IMR-90 (cell line): ENCODE measurements at regions not wholly inside any gene's neighbourhood (a gene's known extent, or its start where the extent isn't known, plus 50 kb on each side); places are given as distances from the start of the nearest gene placed in this dataset.

ENCODE experiments used
- ATAC-seq: fragments of 200-7000 bp; cut with Tn5 transposase; 2 replicates; pipeline ENCODE4 v1.9.1; 2020; ENCODE audit warnings: low read depth, mild to moderate bottlenecking, moderate library complexity
- BruUV-seq: library from RNA; stranded (reverse); fragments of 400-500 nt; replicated peaks from 2 replicates; lab custom pipeline; 2021; lab: Mats Ljungman, UMichigan
- CTCF ChIA-PET: fragments of 300-600 bp; formaldehyde crosslinking; extraction: SDS; loops from one replicate; lab custom pipeline; 2021; ENCODE audit warnings: antibody characterized with exemption; lab: Yijun Ruan, JAX
- POLR2A ChIA-PET: fragments of 300-600 bp; sonication (Branson Sonifier 250); formaldehyde crosslinking; loops from one replicate; lab custom pipeline; 2022; ENCODE audit warnings: antibody characterized with exemption; ENCODE audit not compliant: unreplicated experiment; lab: Charles Lee
- DNase-seq: peaks from one replicate; pipeline ENCODE4 v3.0.0; 2013
- H2AFZ ChIP-seq: replicated peaks from 2 replicates; pipeline ENCODE3; 2013; ENCODE audit warnings: low read length, mild to moderate bottlenecking; ENCODE audit not compliant: poor library complexity
- H2AK5ac ChIP-seq: 2 replicates; pipeline ENCODE4 v1.6.1; 2013; ENCODE audit warnings: low read depth, low read length, inconsistent platforms
- H2AK9ac ChIP-seq: replicated peaks from 2 replicates; pipeline ENCODE3; 2013; ENCODE audit warnings: mild to moderate bottlenecking, low read depth, low read length, moderate library complexity; ENCODE audit not compliant: poor library complexity
- H2BK120ac ChIP-seq: 2 replicates; pipeline ENCODE4 v1.6.1; 2013; ENCODE audit warnings: low read depth, low read length, inconsistent platforms
- H2BK15ac ChIP-seq: 3 replicates; pipeline ENCODE4 v1.6.1; 2013; ENCODE audit warnings: low read depth, low read length, inconsistent platforms
- H2BK20ac ChIP-seq: 2 replicates; pipeline ENCODE4 v1.6.1; 2013; ENCODE audit warnings: low read depth, mild to moderate bottlenecking, inconsistent platforms, low read length, moderate library complexity
- H2BK5ac ChIP-seq: 2 replicates; pipeline ENCODE4 v1.6.1; 2013; ENCODE audit warnings: mild to moderate bottlenecking, low read depth, low read length, inconsistent platforms; ENCODE audit not compliant: poor library complexity, severe bottlenecking
- H3K14ac ChIP-seq: replicated peaks from 2 replicates; pipeline ENCODE4 v1.6.1; 2013; ENCODE audit warnings: low read depth, low read length, inconsistent platforms
- H3K18ac ChIP-seq: 2 replicates; pipeline ENCODE4 v1.6.1; 2013; ENCODE audit warnings: low read depth, low read length, control low read depth
- H3K23ac ChIP-seq: 2 replicates; pipeline ENCODE4 v1.6.1; 2013; ENCODE audit warnings: low read depth, low read length, inconsistent platforms
- H3K27ac ChIP-seq: 2 replicates; pipeline ENCODE4 v1.5.1; 2013; ENCODE audit warnings: mild to moderate bottlenecking, control low read depth, low read length; ENCODE audit not compliant: insufficient read depth
- H3K27me3 ChIP-seq: 2 replicates; pipeline ENCODE4 v1.6.1; 2013; ENCODE audit warnings: low read length; ENCODE audit not compliant: control insufficient read depth, insufficient read depth
- H3K36me3 ChIP-seq: 2 replicates; pipeline ENCODE4 v1.6.1; 2013; ENCODE audit warnings: low read length, mixed read lengths; ENCODE audit not compliant: control insufficient read depth, insufficient read depth
- H3K4ac ChIP-seq: 2 replicates; pipeline ENCODE4 v1.6.1; 2013; ENCODE audit warnings: low read depth, low read length, inconsistent platforms
- H3K4me1 ChIP-seq: 2 replicates; pipeline ENCODE4 v1.6.1; 2013; ENCODE audit warnings: low read length, mixed read lengths; ENCODE audit not compliant: control insufficient read depth, insufficient read depth
- H3K4me2 ChIP-seq: 2 replicates; pipeline ENCODE4 v1.6.1; 2013; ENCODE audit warnings: low read depth, mild to moderate bottlenecking, control low read depth, low read length, moderate library complexity
- H3K4me3 ChIP-seq: 2 replicates; pipeline ENCODE4 v1.5.1; 2013; ENCODE audit warnings: low read depth, mild to moderate bottlenecking, control low read depth, low read length, moderate library complexity; ENCODE audit not compliant: insufficient read depth
- H3K56ac ChIP-seq: 2 replicates; pipeline ENCODE4 v1.6.1; 2013; ENCODE audit warnings: low read length, inconsistent platforms; ENCODE audit not compliant: insufficient read depth; ENCODE audit errors: extremely low read depth
- H3K79me1 ChIP-seq, 2 experiments: 2 replicates each; pipeline ENCODE4 v1.6.1; 2013; ENCODE audit warnings: low read length in 2 of 2, inconsistent platforms in 1 of 2, low read depth in 1 of 2
- H3K9ac ChIP-seq: 2 replicates; pipeline ENCODE4 v1.6.1; 2013; ENCODE audit warnings: low read depth, low read length, control low read depth
- H3K9me1 ChIP-seq: 2 replicates; pipeline ENCODE4 v1.6.1; 2013; ENCODE audit warnings: low read length, inconsistent platforms; ENCODE audit not compliant: insufficient read depth
- H3K9me3 ChIP-seq: 2 replicates; pipeline ENCODE4 v1.6.1; 2013; ENCODE audit warnings: low read length; ENCODE audit not compliant: control insufficient read depth, insufficient read depth
- H4K20me1 ChIP-seq: 2 replicates; pipeline ENCODE4 v1.6.1; 2013; ENCODE audit warnings: low read length, inconsistent platforms; ENCODE audit not compliant: insufficient read depth
- H4K5ac ChIP-seq: 2 replicates; pipeline ENCODE4 v1.6.1; 2013; ENCODE audit warnings: mild to moderate bottlenecking, low read depth, low read length, control low read depth
- H4K8ac ChIP-seq, 2 experiments: 2 replicates each; pipeline ENCODE4 v1.6.1; 2013; ENCODE audit warnings: low read depth in 2 of 2, low read length in 2 of 2, control low read depth in 1 of 2, inconsistent platforms in 1 of 2
- H4K91ac ChIP-seq: 2 replicates; pipeline ENCODE4 v1.6.1; 2013; ENCODE audit warnings: low read depth, low read length, inconsistent platforms; ENCODE audit not compliant: insufficient read depth
- BHLHE40 ChIP-seq: fragments of 150-350 bp; IDR thresholded peaks from 2 replicates; pipeline ENCODE4 v1.6.1; 2016; ENCODE audit warnings: mild to moderate bottlenecking, low read depth, low read length
- MAFK ChIP-seq: IDR thresholded peaks from 2 replicates; pipeline ENCODE4 v1.6.1; 2012; ENCODE audit warnings: low read depth, low read length, improper control_type of control experiment
- POLR2A ChIP-seq: IDR thresholded peaks from 2 replicates; pipeline ENCODE4 v1.6.1; 2012; ENCODE audit warnings: mild to moderate bottlenecking, low read depth, low read length
- USF2 ChIP-seq: fragments of 150-350 bp; IDR thresholded peaks from 2 replicates; pipeline ENCODE4 v1.6.1; 2017; ENCODE audit warnings: mild to moderate bottlenecking, antibody characterized with exemption, low read length, low read depth
- WGBS, 2 experiments: methylation state at CpG; one replicate each; pipeline versions ENCODE4 v1.1.5 to v1.1.7; 2013; ENCODE audit warnings: missing lambda C conversion rate in 2 of 2; ENCODE audit not compliant: insufficient read length in 1 of 2; ENCODE audit errors: extremely low coverage in 2 of 2; 5-methylcytosine and 5-hydroxymethylcytosine counted together
- dilution Hi-C: fragments of 300-500 bp; cut with HindIII; formaldehyde crosslinking; loops from one replicate; pipeline ENCODE4 v1.14.3; 2018; ENCODE audit warnings: low sequenced_read_pairs; ENCODE audit not compliant: unreplicated experiment
- in situ Hi-C: fragments of 300-500 bp; cut with MboI; formaldehyde crosslinking; loops from 3 replicates; pipeline ENCODE4 v1.14.3; 2019; ENCODE audit warnings: low sequenced_read_pairs, inconsistent platforms, mixed read lengths
- intact Hi-C: fragments of 100-400 bp; cut with micrococcal nuclease; formaldehyde crosslinking; loops from 2 replicates; pipeline ENCODE4 v1.10.0; 2022
- TF ChIP-seq, protein P1 (sequence below): conservative IDR thresholded peaks from 2 replicates; pipeline ENCODE4 v1.5.1; 2012; ENCODE audit warnings: mild to moderate bottlenecking, low read depth, low read length, improper control_type of control experiment
- TF ChIP-seq, protein P2 (sequence below): fragments of 150-350 bp; IDR thresholded peaks from 2 replicates; pipeline ENCODE4 v1.6.1; 2016; ENCODE audit warnings: low read depth, mild to moderate bottlenecking, low read length, moderate library complexity, borderline replicate concordance

DNA sequence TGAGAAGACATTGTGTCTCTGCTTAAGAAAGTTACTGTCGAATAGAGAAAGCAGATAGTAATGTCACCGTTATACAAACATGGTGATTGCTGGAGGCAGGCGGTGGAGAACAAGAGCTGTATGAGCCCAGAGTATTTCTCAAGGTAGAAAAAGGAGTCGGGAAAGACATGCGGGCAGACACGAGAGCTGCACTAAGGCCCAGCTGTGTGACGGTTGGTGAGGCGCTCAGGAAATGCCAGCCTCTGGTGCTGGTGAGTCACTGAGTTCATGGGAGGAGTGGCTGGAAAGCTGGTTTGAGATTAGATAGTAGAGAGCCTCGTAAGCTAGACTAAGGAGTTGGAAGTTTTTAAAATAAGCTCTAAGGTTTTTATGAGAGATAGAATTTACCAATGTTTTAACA, 390.9 kb upstream of the TRIB2 start:
- 94% methylated on average over 5 of the region's 9 CpGs; no CpG with 5 or more reads in 1 of the 2 experiments for WGBS, 2 experiments
- Histone ChIP-seq H2BK5ac (no peak overlapping the region), H3K27ac (no peak overlapping the region), H3K79me1 (no peaks in the 10 kb centered on the region), H2BK15ac (no peak overlapping the region; the same call in 2 of the 3 replicates), H4K91ac (peak overlapping the region; percentile 11; the same call in 1 of the 2 replicates), H3K18ac (no peak overlapping the region; the same call in 1 of the 2 replicates), H4K8ac (0 out of 4 replicates have a peak overlapping the region, but pooled peaks of 1 of the 2 experiments have one; percentile 29), H3K4me2 (no peak overlapping the region), H3K9ac (no peak overlapping the region), H2AK5ac (peak overlapping the region; percentile 82), H3K23ac (no peak overlapping the region), H3K9me3 (no peaks in the 10 kb centered on the region), H4K5ac (no peak overlapping the region), H3K14ac (no peak overlapping the region), H3K36me3 (no peaks in the 10 kb centered on the region), H3K56ac (no peak overlapping the region), H4K20me1 (0 out of 2 replicates have a peak, but pooled peaks cover 3% of the 10 kb centered on the region), H3K9me1 (peaks cover 10% of the 10 kb centered on the region), H2BK20ac (peak overlapping the region; percentile 62; the same call in 1 of the 2 replicates), H3K4me1 (peaks cover 9% of the 10 kb centered on the region), H2AFZ (peak overlapping the region; percentile 71), H2BK120ac (peak overlapping the region; percentile 52; the same call in 1 of the 2 replicates), H3K4me3 (no peak overlapping the region), H3K4ac (0 out of 2 replicates have a peak overlapping the region, but pooled peaks have one; percentile 40), H2AK9ac (peak overlapping the region; percentile 61), H3K27me3 (no peaks in the 10 kb centered on the region)
- dilution Hi-C loops: no loop called here
- POLR2A ChIA-PET: no interaction called here
- ATAC-seq: no peak
- peak; percentile 15; the same call in 1 of the 2 replicates for TF ChIP-seq BHLHE40
- TF ChIP-seq, protein P1, sequence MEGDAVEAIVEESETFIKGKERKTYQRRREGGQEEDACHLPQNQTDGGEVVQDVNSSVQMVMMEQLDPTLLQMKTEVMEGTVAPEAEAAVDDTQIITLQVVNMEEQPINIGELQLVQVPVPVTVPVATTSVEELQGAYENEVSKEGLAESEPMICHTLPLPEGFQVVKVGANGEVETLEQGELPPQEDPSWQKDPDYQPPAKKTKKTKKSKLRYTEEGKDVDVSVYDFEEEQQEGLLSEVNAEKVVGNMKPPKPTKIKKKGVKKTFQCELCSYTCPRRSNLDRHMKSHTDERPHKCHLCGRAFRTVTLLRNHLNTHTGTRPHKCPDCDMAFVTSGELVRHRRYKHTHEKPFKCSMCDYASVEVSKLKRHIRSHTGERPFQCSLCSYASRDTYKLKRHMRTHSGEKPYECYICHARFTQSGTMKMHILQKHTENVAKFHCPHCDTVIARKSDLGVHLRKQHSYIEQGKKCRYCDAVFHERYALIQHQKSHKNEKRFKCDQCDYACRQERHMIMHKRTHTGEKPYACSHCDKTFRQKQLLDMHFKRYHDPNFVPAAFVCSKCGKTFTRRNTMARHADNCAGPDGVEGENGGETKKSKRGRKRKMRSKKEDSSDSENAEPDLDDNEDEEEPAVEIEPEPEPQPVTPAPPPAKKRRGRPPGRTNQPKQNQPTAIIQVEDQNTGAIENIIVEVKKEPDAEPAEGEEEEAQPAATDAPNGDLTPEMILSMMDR: no peak
- no peak for TF ChIP-seq USF2
- TF ChIP-seq, protein P2, sequence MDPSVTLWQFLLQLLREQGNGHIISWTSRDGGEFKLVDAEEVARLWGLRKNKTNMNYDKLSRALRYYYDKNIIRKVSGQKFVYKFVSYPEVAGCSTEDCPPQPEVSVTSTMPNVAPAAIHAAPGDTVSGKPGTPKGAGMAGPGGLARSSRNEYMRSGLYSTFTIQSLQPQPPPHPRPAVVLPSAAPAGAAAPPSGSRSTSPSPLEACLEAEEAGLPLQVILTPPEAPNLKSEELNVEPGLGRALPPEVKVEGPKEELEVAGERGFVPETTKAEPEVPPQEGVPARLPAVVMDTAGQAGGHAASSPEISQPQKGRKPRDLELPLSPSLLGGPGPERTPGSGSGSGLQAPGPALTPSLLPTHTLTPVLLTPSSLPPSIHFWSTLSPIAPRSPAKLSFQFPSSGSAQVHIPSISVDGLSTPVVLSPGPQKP: no peak
- TF ChIP-seq POLR2A: no peak
- TF ChIP-seq MAFK: no peak
- intact Hi-C loops: loop anchor here (10.0 kb wide), 1 partner anchor 129 kb away; no protein-coding TSS in a partner anchor
- in situ Hi-C loops: no loop called here
- no TSS peak for BruUV-seq
- peak; percentile 65 for DNase-seq
- CTCF ChIA-PET: interaction anchor here (0.6 kb wide), 1 partner anchor 674 kb away, joined by 3 read pairs; no protein-coding TSS in a partner anchor
